ENCODE measurements at regions not wholly inside any gene's neighbourhood (a gene's known extent, or its start where the extent isn't known, plus 50 kb on each side); places are given as distances from the start of the nearest gene placed in this dataset.

- TF ChIP-seq CTCF (IDR thresholded peaks at IDR 0.05; ENCODE audit: insufficient read depth, low read depth, low read length) (no peak), EZH2 (IDR thresholded peaks at IDR 0.05; ENCODE audit: insufficient read depth, low read length) (no peak)
Observed at GRCh38 chr4:90030953-90031352, 96.2 kb upstream of the CCSER1 start.

Data from astrocyte (in vitro differentiated cells and primary cell).